Mucosa of descending colon (tissue), 3 donors: ENCODE measurements at regions not wholly inside any gene's neighbourhood (a gene's known extent, or its start where the extent isn't known, plus 50 kb on each side); places are given as distances from the start of the nearest gene placed in this dataset.

Experiments used
- ATAC-seq: fragments of 200-7000 bp; cut with Tn5 transposase; one replicate; pipeline ENCODE4 v1.9.1; 2020; ENCODE audit warnings: mild to moderate bottlenecking, moderate library complexity
- DNase-seq, 3 donors: peaks; one replicate each; pipeline ENCODE4 v3.0.0-alpha.2; 2020
- H3K36me3 ChIP-seq: fragments of 200-600 bp; one replicate; pipeline ENCODE4 v1.8.0; 2021; ENCODE audit warnings: low read depth, mild to moderate bottlenecking
- H3K4me1 ChIP-seq: fragments of 200-600 bp; one replicate; pipeline ENCODE4 v1.8.0; 2021; ENCODE audit warnings: low read depth, mild to moderate bottlenecking
- H3K4me3 ChIP-seq: fragments of 200-600 bp; one replicate; pipeline ENCODE4 v1.8.0; 2021; ENCODE audit warnings: mild to moderate bottlenecking
- H3K9me3 ChIP-seq: fragments of 200-600 bp; one replicate; pipeline ENCODE4 v1.8.0; 2021; ENCODE audit warnings: mild to moderate bottlenecking
- intact Hi-C, 2 donors: fragments of 100-400 bp; cut with DNase I in 1 of 2; cut with micrococcal nuclease in 1 of 2; formaldehyde crosslinking; loops; one replicate each; pipeline versions ENCODE4 v1.11.0 to v1.11.1; 2022; cut with DNase I, micrococcal nuclease
- TF ChIP-seq, protein P1 (sequence below): fragments of 200-600 bp; IDR thresholded peaks from one replicate; pipeline ENCODE4 v1.8.0; 2022; ENCODE audit warnings: antibody characterized with exemption, mild to moderate bottlenecking
- donor health status: DM: no; HTN: no; CAD: no; lungs with moderate emphysema.
- donor health status: DM: no; HTN: no; CAD: no.
- donor health status: DM: no; HTN: yes; CAD: no.

DNA sequence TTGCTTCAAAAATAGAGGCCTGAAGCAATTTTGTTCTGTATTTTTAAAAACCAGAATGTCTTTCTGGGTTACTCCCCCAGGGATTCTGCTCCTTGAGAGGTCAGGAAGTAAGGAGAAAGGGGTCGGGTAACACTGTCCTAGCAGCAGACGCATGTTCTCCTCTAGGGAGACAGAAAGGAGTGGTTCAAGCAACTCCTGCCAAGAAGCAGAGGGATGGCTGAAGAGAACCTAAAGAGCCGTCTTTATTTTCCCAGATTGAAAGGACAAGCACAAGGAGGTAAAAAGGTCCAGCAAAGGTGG, 58.0 kb upstream of the SLC4A11 start:
- intact Hi-C loops, result no loop called here
- TF ChIP-seq, protein P1, sequence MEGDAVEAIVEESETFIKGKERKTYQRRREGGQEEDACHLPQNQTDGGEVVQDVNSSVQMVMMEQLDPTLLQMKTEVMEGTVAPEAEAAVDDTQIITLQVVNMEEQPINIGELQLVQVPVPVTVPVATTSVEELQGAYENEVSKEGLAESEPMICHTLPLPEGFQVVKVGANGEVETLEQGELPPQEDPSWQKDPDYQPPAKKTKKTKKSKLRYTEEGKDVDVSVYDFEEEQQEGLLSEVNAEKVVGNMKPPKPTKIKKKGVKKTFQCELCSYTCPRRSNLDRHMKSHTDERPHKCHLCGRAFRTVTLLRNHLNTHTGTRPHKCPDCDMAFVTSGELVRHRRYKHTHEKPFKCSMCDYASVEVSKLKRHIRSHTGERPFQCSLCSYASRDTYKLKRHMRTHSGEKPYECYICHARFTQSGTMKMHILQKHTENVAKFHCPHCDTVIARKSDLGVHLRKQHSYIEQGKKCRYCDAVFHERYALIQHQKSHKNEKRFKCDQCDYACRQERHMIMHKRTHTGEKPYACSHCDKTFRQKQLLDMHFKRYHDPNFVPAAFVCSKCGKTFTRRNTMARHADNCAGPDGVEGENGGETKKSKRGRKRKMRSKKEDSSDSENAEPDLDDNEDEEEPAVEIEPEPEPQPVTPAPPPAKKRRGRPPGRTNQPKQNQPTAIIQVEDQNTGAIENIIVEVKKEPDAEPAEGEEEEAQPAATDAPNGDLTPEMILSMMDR, result no peak
- no peak for ATAC-seq
- Histone ChIP-seq H3K4me1 (no peaks in the 10 kb centered on the region), H3K36me3 (no peaks in the 10 kb centered on the region), H3K4me3 (no peak overlapping the region), H3K9me3 (no peaks in the 10 kb centered on the region)
- DNase-seq, result no peak

DNA sequence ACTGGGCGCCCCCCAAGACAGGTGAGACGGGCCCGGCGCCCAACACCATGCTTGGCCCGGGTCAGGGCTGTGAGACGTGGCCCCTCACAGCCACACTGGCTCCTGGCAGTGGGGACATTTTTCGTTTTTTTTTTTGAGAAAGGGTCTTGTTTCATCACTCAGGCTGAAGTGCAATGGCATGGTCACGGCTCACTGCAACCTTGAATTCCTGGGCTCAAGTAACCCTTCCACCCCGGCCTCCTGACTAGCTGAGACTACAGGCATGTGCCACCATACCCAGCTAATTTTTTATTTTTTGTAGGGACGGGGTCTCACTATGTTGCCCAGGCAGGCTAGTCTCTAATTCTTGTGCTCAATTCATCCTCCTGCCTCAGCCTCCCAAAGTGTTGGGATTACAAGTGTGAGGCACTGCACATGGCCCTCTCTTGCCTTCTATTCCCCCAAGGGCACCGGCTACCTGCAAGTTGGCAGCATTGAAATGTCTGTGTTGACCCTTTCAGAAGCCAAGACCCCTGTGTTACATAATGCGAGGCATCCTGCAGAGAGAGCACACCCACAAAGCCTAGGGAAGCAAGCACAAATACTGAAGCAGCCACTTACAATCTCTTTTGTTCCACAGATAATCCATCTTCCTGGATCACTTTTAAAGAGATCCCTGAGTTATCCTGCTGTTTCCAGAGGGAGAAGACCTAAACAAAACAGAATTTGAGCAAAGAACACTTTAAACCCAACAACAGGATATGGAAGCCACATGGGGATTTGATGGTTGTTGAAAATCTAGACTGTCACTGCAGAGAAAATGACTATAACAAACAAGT, 57.5 kb upstream of the SLC4A11 start:
- TF ChIP-seq, protein P1, result no peak
- Histone ChIP-seq H3K4me1 (no peaks in the 10 kb centered on the region), H3K4me3 (no peak overlapping the region), H3K36me3 (no peaks in the 10 kb centered on the region), H3K9me3 (no peaks in the 10 kb centered on the region)
- no peak for ATAC-seq
- intact Hi-C loops, result no loop called here
- no peak for DNase-seq
